NT2/D1 (cell line): ENCODE measurements at regions not wholly inside any gene's neighbourhood (a gene's known extent, or its start where the extent isn't known, plus 50 kb on each side); places are given as distances from the start of the nearest gene placed in this dataset.

ENCODE experiments used
- SUZ12 ChIP-seq: IDR thresholded peaks from 2 replicates; pipeline ENCODE4 v1.6.1; 2011; ENCODE audit not compliant: insufficient read length, insufficient read depth; ENCODE audit errors: extremely low read depth
- ZNF274 ChIP-seq: IDR thresholded peaks from 2 replicates; pipeline ENCODE4 v1.6.1; 2011; ENCODE audit warnings: mild to moderate bottlenecking, low read depth, low read length

DNA sequence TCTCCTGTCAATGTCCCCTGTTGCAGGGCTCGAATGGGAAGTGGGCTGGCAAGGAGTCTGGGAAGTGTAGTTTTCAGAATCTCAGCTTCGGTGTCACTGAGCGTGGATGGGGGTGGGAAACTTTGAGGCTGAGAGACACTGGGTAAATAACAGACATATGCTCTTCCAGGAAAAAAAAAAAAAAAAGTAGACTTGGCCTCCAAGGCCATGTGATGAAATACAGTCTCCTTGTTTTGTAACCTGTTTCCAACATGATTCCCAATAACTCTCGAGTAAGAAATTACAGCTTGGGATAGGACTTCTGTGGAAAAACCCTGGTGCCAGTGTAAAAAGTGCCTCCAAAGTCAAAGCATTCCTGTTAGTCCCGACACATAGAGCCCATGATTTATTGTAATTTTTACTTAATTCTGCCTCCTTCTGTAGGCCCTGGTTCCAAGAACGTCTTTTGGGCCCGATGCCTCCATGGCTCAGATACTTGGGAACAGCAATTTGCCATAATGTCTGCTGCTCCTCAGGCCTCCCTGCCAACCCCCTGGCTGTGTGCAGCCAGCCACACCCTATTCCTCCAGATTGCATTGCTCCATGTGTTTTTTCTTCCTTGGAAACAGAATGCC, 119.5 kb upstream of the TNC start:
- TF ChIP-seq SUZ12 (no peak), ZNF274 (no peak)
